HG02884 (cell line): ENCODE measurements at regions not wholly inside any gene's neighbourhood (a gene's known extent, or its start where the extent isn't known, plus 50 kb on each side); places are given as distances from the start of the nearest gene placed in this dataset.

Source experiments
- ATAC-seq: cut with Tn5 transposase; IDR thresholded peaks from one replicate; pipeline ENCODE4 v1.9.1; 2021; ENCODE audit warnings: mild to moderate bottlenecking, moderate library complexity; ENCODE audit not compliant: unreplicated experiment

GRCh38 chr2:192854706-192855105 lies 660.0 kb upstream of the TMEFF2 start:
- ATAC-seq, result no peak

GRCh38 chr2:192854031-192854430 lies 659.3 kb upstream of the TMEFF2 start:
- ATAC-seq, result no peak

GRCh38 chr2:192828947-192829346 lies 634.2 kb upstream of the TMEFF2 start:
- no peak for ATAC-seq

GRCh38 chr2:192828175-192828574 lies 633.4 kb upstream of the TMEFF2 start:
- no peak for ATAC-seq

- ATAC-seq, result no peak
Observed at GRCh38 chr2:192827735-192828134, 633.0 kb upstream of the TMEFF2 start.

GRCh38 chr2:192814376-192814775 lies 619.6 kb upstream of the TMEFF2 start:
- ATAC-seq, result no peak

GRCh38 chr2:192813341-192813740 lies 618.6 kb upstream of the TMEFF2 start:
- ATAC-seq, result no peak

GRCh38 chr2:192809173-192809572 lies 614.4 kb upstream of the TMEFF2 start:
- no peak for ATAC-seq

GRCh38 chr2:192783643-192784042 lies 588.9 kb upstream of the TMEFF2 start:
- ATAC-seq, result no peak

GRCh38 chr2:192775459-192776262 lies 580.9 kb upstream of the TMEFF2 start:
- ATAC-seq, result no peak

- ATAC-seq, result no peak
Observed at GRCh38 chr2:192775011-192775410, 580.3 kb upstream of the TMEFF2 start.

- ATAC-seq, result no peak
Observed at GRCh38 chr2:192773044-192773443, 578.3 kb upstream of the TMEFF2 start.

GRCh38 chr2:192749611-192750200 lies 555.0 kb upstream of the TMEFF2 start:
- no peak for ATAC-seq

GRCh38 chr2:192741889-192742288 lies 547.2 kb upstream of the TMEFF2 start:
- ATAC-seq, result no peak

- ATAC-seq, result no peak
Observed at GRCh38 chr2:192735447-192735846, 540.7 kb upstream of the TMEFF2 start.

- ATAC-seq, result no peak
Observed at GRCh38 chr2:192729369-192729768, 534.6 kb upstream of the TMEFF2 start.

- no peak for ATAC-seq
Observed at GRCh38 chr2:192725991-192726390, 531.3 kb upstream of the TMEFF2 start.

GRCh38 chr2:192719629-192720028 lies 524.9 kb upstream of the TMEFF2 start:
- ATAC-seq, result no peak

GRCh38 chr2:192718340-192718739 lies 523.6 kb upstream of the TMEFF2 start:
- ATAC-seq, result no peak

- ATAC-seq, result no peak
Observed at GRCh38 chr2:192700934-192701333, 506.2 kb upstream of the TMEFF2 start.

- ATAC-seq, result no peak
Observed at GRCh38 chr2:192697880-192698279, 503.1 kb upstream of the TMEFF2 start.

GRCh38 chr2:192696857-192697256 lies 502.1 kb upstream of the TMEFF2 start:
- no peak for ATAC-seq

- no peak for ATAC-seq
Observed at GRCh38 chr2:192687015-192687414, 492.3 kb upstream of the TMEFF2 start.
